Right lobe of liver (tissue), 4 donors: ENCODE measurements at regions not wholly inside any gene's neighbourhood (a gene's known extent, or its start where the extent isn't known, plus 50 kb on each side); places are given as distances from the start of the nearest gene placed in this dataset.

Source experiments
- POLR2A ChIP-seq: fragments of 450-650 bp; IDR thresholded peaks from one replicate; pipeline ENCODE4 v1.6.1; 2017; ENCODE audit warnings: antibody characterized with exemption, mild to moderate bottlenecking
- TF ChIP-seq, protein P1 (sequence below), 4 donors: fragments of 200-600 bp in 3 of 4; fragments of 450-650 bp in 1 of 4; IDR thresholded peaks; one replicate each; pipeline versions ENCODE4 v1.5.1 to v1.8.0; 2016 to 2022; ENCODE audit warnings: antibody characterized with exemption in 4 of 4, mild to moderate bottlenecking in 2 of 4
- donor health status: DM: no; HTN: no; CAD: no.
- donor health status: DM: no; HTN: no; CAD: no.
- donor health status: DM: no; HTN: yes; CAD: no.

- no peak for TF ChIP-seq POLR2A
- TF ChIP-seq, protein P1, sequence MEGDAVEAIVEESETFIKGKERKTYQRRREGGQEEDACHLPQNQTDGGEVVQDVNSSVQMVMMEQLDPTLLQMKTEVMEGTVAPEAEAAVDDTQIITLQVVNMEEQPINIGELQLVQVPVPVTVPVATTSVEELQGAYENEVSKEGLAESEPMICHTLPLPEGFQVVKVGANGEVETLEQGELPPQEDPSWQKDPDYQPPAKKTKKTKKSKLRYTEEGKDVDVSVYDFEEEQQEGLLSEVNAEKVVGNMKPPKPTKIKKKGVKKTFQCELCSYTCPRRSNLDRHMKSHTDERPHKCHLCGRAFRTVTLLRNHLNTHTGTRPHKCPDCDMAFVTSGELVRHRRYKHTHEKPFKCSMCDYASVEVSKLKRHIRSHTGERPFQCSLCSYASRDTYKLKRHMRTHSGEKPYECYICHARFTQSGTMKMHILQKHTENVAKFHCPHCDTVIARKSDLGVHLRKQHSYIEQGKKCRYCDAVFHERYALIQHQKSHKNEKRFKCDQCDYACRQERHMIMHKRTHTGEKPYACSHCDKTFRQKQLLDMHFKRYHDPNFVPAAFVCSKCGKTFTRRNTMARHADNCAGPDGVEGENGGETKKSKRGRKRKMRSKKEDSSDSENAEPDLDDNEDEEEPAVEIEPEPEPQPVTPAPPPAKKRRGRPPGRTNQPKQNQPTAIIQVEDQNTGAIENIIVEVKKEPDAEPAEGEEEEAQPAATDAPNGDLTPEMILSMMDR (IDR thresholded peaks at IDR 0.05), result no peak
Measured at GRCh38 chr11:119473226-119473625, 50.3 kb upstream of the THY1 start.
